Lower lobe of right lung (tissue), 2 donors: ENCODE measurements at regions not wholly inside any gene's neighbourhood (a gene's known extent, or its start where the extent isn't known, plus 50 kb on each side); places are given as distances from the start of the nearest gene placed in this dataset.

Experiments
- ATAC-seq, 2 donors: fragments of 200-7000 bp; cut with Tn5 transposase; one replicate each; pipeline ENCODE4 v1.9.1; 2020 to 2022; ENCODE audit warnings: mild to moderate bottlenecking in 2 of 2, moderate library complexity in 2 of 2
- DNase-seq: peaks from one replicate; pipeline ENCODE4 v3.0.0-alpha.2; 2020
- H3K27ac ChIP-seq: fragments of 200-600 bp; one replicate; pipeline ENCODE4 v1.8.0; 2022
- H3K27me3 ChIP-seq: fragments of 200-600 bp; one replicate; pipeline ENCODE4 v1.8.0; 2022; ENCODE audit warnings: low read depth
- H3K36me3 ChIP-seq: fragments of 200-600 bp; one replicate; pipeline ENCODE4 v1.8.0; 2022; ENCODE audit warnings: mild to moderate bottlenecking
- H3K4me1 ChIP-seq: fragments of 200-600 bp; one replicate; pipeline ENCODE4 v1.8.0; 2022
- H3K4me3 ChIP-seq: fragments of 200-600 bp; one replicate; pipeline ENCODE4 v1.8.0; 2022; ENCODE audit warnings: mild to moderate bottlenecking
- H3K9me3 ChIP-seq: fragments of 200-600 bp; one replicate; pipeline ENCODE4 v1.8.0; 2022
- CTCF ChIP-seq: fragments of 200-600 bp; IDR thresholded peaks from one replicate; pipeline ENCODE4 v1.8.0; 2022; ENCODE audit warnings: antibody characterized with exemption, mild to moderate bottlenecking
- intact Hi-C: fragments of 100-400 bp; cut with DNase I; formaldehyde crosslinking; loops from one replicate; pipeline ENCODE4 v1.11.0; 2022
- donor health status: DM: no; HTN: yes; CAD: no; lungs with severe emphysema.

- Histone ChIP-seq H3K27me3 (no peaks in the 10 kb centered on the region), H3K27ac (no peak overlapping the region), H3K4me1 (no peaks in the 10 kb centered on the region), H3K9me3 (no peaks in the 10 kb centered on the region), H3K4me3 (no peak overlapping the region), H3K36me3 (no peaks in the 10 kb centered on the region)
- no peak for DNase-seq
- intact Hi-C loops, result no loop called here
- ATAC-seq, result peak; percentile 77 to 83
- TF ChIP-seq CTCF, result no peak
These were observed 161.3 kb upstream of the ATP11B start for GRCh38 chr3:182632077-182632393.

- Histone ChIP-seq H3K36me3 (no peaks in the 10 kb centered on the region), H3K27ac (no peak overlapping the region), H3K4me3 (no peak overlapping the region), H3K4me1 (no peaks in the 10 kb centered on the region), H3K27me3 (no peaks in the 10 kb centered on the region), H3K9me3 (no peaks in the 10 kb centered on the region)
- intact Hi-C loops, result no loop called here
- no peak for DNase-seq
- no peak for ATAC-seq
- TF ChIP-seq CTCF, result no peak
These were observed 160.1 kb upstream of the ATP11B start for GRCh38 chr3:182633186-182633585.

GRCh38 chr3:182636646-182637045 lies 156.7 kb upstream of the ATP11B start:
- no peak for ATAC-seq
- no peak for TF ChIP-seq CTCF
- Histone ChIP-seq H3K27me3 (no peaks in the 10 kb centered on the region), H3K4me1 (no peaks in the 10 kb centered on the region), H3K4me3 (no peak overlapping the region), H3K27ac (no peak overlapping the region), H3K9me3 (no peaks in the 10 kb centered on the region), H3K36me3 (no peaks in the 10 kb centered on the region)
- intact Hi-C loops, result no loop called here
- DNase-seq, result no peak

GRCh38 chr3:182637350-182638110 lies 155.8 kb upstream of the ATP11B start:
- H3K27ac ChIP-seq, result no peak overlapping the region
- no peak for TF ChIP-seq CTCF
- H3K4me3 ChIP-seq, result no peak overlapping the region
- no peaks in the 10 kb centered on the region for H3K9me3 ChIP-seq
- intact Hi-C loops, result no loop called here
- H3K36me3 ChIP-seq, result no peaks in the 10 kb centered on the region
- ATAC-seq (no peak), DNase-seq (no peak)
- H3K27me3 ChIP-seq, result no peaks in the 10 kb centered on the region
- H3K4me1 ChIP-seq, result no peaks in the 10 kb centered on the region

- Histone ChIP-seq H3K27ac (no peak overlapping the region), H3K27me3 (no peaks in the 10 kb centered on the region), H3K4me1 (no peaks in the 10 kb centered on the region), H3K4me3 (no peak overlapping the region), H3K36me3 (no peaks in the 10 kb centered on the region), H3K9me3 (no peaks in the 10 kb centered on the region)
- ATAC-seq (no peak), DNase-seq (no peak)
- intact Hi-C loops, result no loop called here
- TF ChIP-seq CTCF, result no peak
These were observed 149.3 kb upstream of the ATP11B start for GRCh38 chr3:182644013-182644412.
